HepG2 (cell line): ENCODE measurements at regions not wholly inside any gene's neighbourhood (a gene's known extent, or its start where the extent isn't known, plus 50 kb on each side); places are given as distances from the start of the nearest gene placed in this dataset.
A peak's percentile ranks its signal among the peaks of the same experiment; 100 is the strongest.

Source experiments
- ATAC-seq: fragments of 200-7000 bp; cut with Tn5 transposase; 3 replicates; pipeline ENCODE4 v1.9.1; 2020; ENCODE audit warnings: mild to moderate bottlenecking, moderate library complexity
- BruUV-seq: library from RNA; stranded (reverse); fragments of 400-500 nt; replicated peaks from 2 replicates; lab custom pipeline; 2021; lab: Mats Ljungman, UMichigan
- CTCF ChIA-PET: fragments of 300-600 bp; formaldehyde crosslinking; extraction: SDS; loops from one replicate; lab custom pipeline; 2021; ENCODE audit warnings: low total read pairs, inconsistent platforms, low intra/inter-chr PET ratio; lab: Yijun Ruan, JAX
- POLR2A ChIA-PET: fragments of 350-600 bp; sonication (Branson Sonifier 250); formaldehyde crosslinking; loops from one replicate; lab custom pipeline; 2020; ENCODE audit warnings: antibody characterized with exemption, inconsistent platforms; lab: Yijun Ruan, JAX
- DNase-seq: peaks from one replicate; pipeline ENCODE4 v3.0.0-alpha.2; 2015; ENCODE audit warnings: low spot score
- FAIRE-seq: peaks from 3 replicates; lab custom pipeline; 2011; peaks lifted over from hg19 to GRCh38; lab: Jason Lieb, UNC
- H2AFZ ChIP-seq: one replicate; pipeline ENCODE4 v1.6.1; 2011; ENCODE audit warnings: low read length, inconsistent platforms
- H3K27ac ChIP-seq: fragments of 300-600 bp; 3 replicates; pipeline ENCODE4 v1.8.0; 2011; ENCODE audit warnings: mixed run types, mild to moderate bottlenecking, mixed read lengths, low read length, inconsistent platforms; ENCODE audit not compliant: insufficient read depth; ENCODE audit errors: extremely low read length
- H3K27me3 ChIP-seq, 2 experiments: fragments of 200-600 bp in 1 of 2; 2 replicates in 1 of 2; 3 replicates in 1 of 2; pipeline versions ENCODE4 v1.6.0 to v1.8.0; 2011; ENCODE audit warnings: low read length in 2 of 2, mild to moderate bottlenecking in 2 of 2, moderate library complexity in 2 of 2, inconsistent platforms in 1 of 2; ENCODE audit not compliant: insufficient read depth in 2 of 2, control insufficient read depth in 1 of 2
- H3K36me3 ChIP-seq, 2 experiments: fragments of 200-600 bp in 1 of 2; replicated peaks in 1 of 2; 2 replicates in 1 of 2; 3 replicates in 1 of 2; pipeline versions ENCODE4 v1.5.1 to v1.8.0; 2011; ENCODE audit warnings: low read length in 2 of 2, inconsistent platforms in 1 of 2; ENCODE audit not compliant: insufficient read depth in 2 of 2, control insufficient read depth in 1 of 2
- H3K4me1 ChIP-seq: 2 replicates; pipeline ENCODE4 v1.5.1; 2012; ENCODE audit warnings: low read length, inconsistent platforms; ENCODE audit not compliant: insufficient read depth
- H3K4me2 ChIP-seq: 2 replicates; pipeline ENCODE4 v1.6.0; 2011; ENCODE audit warnings: low read depth, low read length, inconsistent platforms
- H3K4me3 ChIP-seq, 3 experiments: fragments of 200-600 bp in 1 of 3; sonication (generic), shearing (Covaris generic) in 1 of 3; replicated peaks in 1 of 3; 2 replicates each; pipeline ENCODE4 v1.5.1; 2011 to 2016; ENCODE audit warnings: low read length in 3 of 3, inconsistent platforms in 2 of 3, low read depth in 2 of 3, mild to moderate bottlenecking in 2 of 3, control low read depth in 1 of 3, mixed read lengths in 1 of 3; ENCODE audit not compliant: insufficient read depth in 1 of 3
- H3K79me2 ChIP-seq: one replicate; pipeline ENCODE4 v1.6.1; 2011; ENCODE audit warnings: low read length, inconsistent platforms; ENCODE audit not compliant: insufficient read depth
- H3K9ac ChIP-seq: 2 replicates; pipeline ENCODE4 v1.6.0; 2011; ENCODE audit warnings: mild to moderate bottlenecking, low read depth, low read length, inconsistent platforms; ENCODE audit not compliant: insufficient read depth
- H3K9me3 ChIP-seq: 2 replicates; pipeline ENCODE4 v1.5.1; 2012; ENCODE audit warnings: mild to moderate bottlenecking, low read length
- H4K20me1 ChIP-seq: 2 replicates; pipeline ENCODE4 v1.6.0; 2011; ENCODE audit warnings: inconsistent platforms, mild to moderate bottlenecking, low read length, moderate library complexity; ENCODE audit not compliant: insufficient read depth
- EP300 ChIP-seq, 3 experiments: sonication (generic) in 1 of 3; formaldehyde crosslinking in 1 of 3; IDR thresholded peaks; 2 replicates each; pipeline versions ENCODE4 v1.5.1 to v1.6.1; 2011 to 2020; ENCODE audit warnings: low read depth in 2 of 3, low read length in 2 of 3, borderline replicate concordance in 1 of 3, improper control_type of control experiment in 1 of 3, mild to moderate bottlenecking in 1 of 3, missing genetic modification reagents in 1 of 3, moderate library complexity in 1 of 3
- KDM6A ChIP-seq: IDR thresholded peaks from 2 replicates; pipeline ENCODE4 v1.6.1; 2016; ENCODE audit warnings: low read depth
- MIER2 ChIP-seq: IDR thresholded peaks from 2 replicates; pipeline ENCODE4 v1.6.1; 2016; ENCODE audit warnings: missing biosample characterization, missing genetic modification reagents
- MXD3 ChIP-seq: IDR thresholded peaks from 2 replicates; pipeline ENCODE4 v1.6.1; 2016; ENCODE audit warnings: mild to moderate bottlenecking, missing biosample characterization, missing genetic modification reagents
- REST ChIP-seq, 2 experiments: IDR thresholded peaks; 2 replicates each; pipeline ENCODE4 v1.6.1; 2011 to 2012; ENCODE audit warnings: low read length in 2 of 2, borderline replicate concordance in 1 of 2, low read depth in 1 of 2, mild to moderate bottlenecking in 1 of 2, moderate library complexity in 1 of 2
- ZHX2 ChIP-seq, 2 experiments: sonication (generic) in 1 of 2; formaldehyde crosslinking in 1 of 2; IDR thresholded peaks; 2 replicates each; pipeline versions ENCODE4 v1.6.1 to v1.9.0; 2014 to 2022; ENCODE audit warnings: antibody characterized with exemption in 1 of 2, borderline replicate concordance in 1 of 2, inconsistent platforms in 1 of 2, low read depth in 1 of 2, missing genetic modification reagents in 1 of 2
- WGBS: methylation state at CpG from one replicate; pipeline ENCODE4 v1.1.6; 2017; ENCODE audit warnings: low lambda C conversion rate; 5-methylcytosine and 5-hydroxymethylcytosine counted together
- in situ Hi-C: cut with HindIII; loops from 2 replicates; pipeline ENCODE4 v1.10.0; 2017; ENCODE audit warnings: low pct_unique_long_range_greater_than_20kb; ENCODE audit not compliant: extremely low pct_ligation_motif_present
- intact Hi-C: fragments of 100-400 bp; cut with micrococcal nuclease; formaldehyde crosslinking; loops from one replicate; pipeline ENCODE4 v1.10.0; 2022; ENCODE audit not compliant: unreplicated experiment

GRCh38 chr4:79147251-79147650, 178.6 kb downstream of the NAA11 start:
- FAIRE-seq (no peak), DNase-seq (no peak), ATAC-seq (no peak)
- TF ChIP-seq KDM6A (CRISPR knock-in tag) (no peak), EP300 (IDR thresholded peaks at IDR 0.05; ENCODE audit: low read depth in 2 of 2, low read length in 2 of 2) (no peak), EP300 (CRISPR knock-in tag; IDR thresholded peaks at IDR 0.05; ENCODE audit: borderline replicate concordance) (no peak), MXD3 (CRISPR knock-in tag) (no peak)
- Histone ChIP-seq H3K4me3 (no peak overlapping the region), H3K27ac (no peak overlapping the region), H3K9me3 (no peaks in the 10 kb centered on the region), H4K20me1 (no peaks in the 10 kb centered on the region), H3K4me2 (no peak overlapping the region), H3K27me3 (no peaks in the 10 kb centered on the region), H2AFZ (no peak overlapping the region), H3K4me1 (no peaks in the 10 kb centered on the region), H3K9ac (no peak overlapping the region), H3K79me2 (no peaks in the 10 kb centered on the region), H3K36me3 (no peaks in the 10 kb centered on the region)
- no TSS peak for BruUV-seq
- 0% methylated on average over 1 of the region's 1 CpG for WGBS
- intact Hi-C loops = no loop called here
- CTCF ChIA-PET = no interaction called here
- POLR2A ChIA-PET = no interaction called here
- in situ Hi-C loops = no loop called here

- no peaks in the 10 kb centered on the region for H3K79me2 ChIP-seq
- no peaks in the 10 kb centered on the region for H3K9me3 ChIP-seq
- no peak overlapping the region for H3K9ac ChIP-seq
- ChIA-PET POLR2A (no interaction called here), CTCF (no interaction called here)
- H3K4me3 ChIP-seq = no peak overlapping the region
- in situ Hi-C loops = no loop called here
- FAIRE-seq (no peak), DNase-seq (peak; percentile 1), ATAC-seq (peak; percentile 78)
- H3K36me3 ChIP-seq = no peaks in the 10 kb centered on the region
- H3K27me3 ChIP-seq = no peaks in the 10 kb centered on the region
- 9% methylated on average over 1 of the region's 3 CpGs for WGBS
- no peak overlapping the region for H3K27ac ChIP-seq
- intact Hi-C loops = no loop called here
- no peak overlapping the region for H2AFZ ChIP-seq
- H3K4me2 ChIP-seq = no peak overlapping the region
- no TSS peak for BruUV-seq
- no peaks in the 10 kb centered on the region for H3K4me1 ChIP-seq
- H4K20me1 ChIP-seq = no peaks in the 10 kb centered on the region
- TF ChIP-seq ZHX2 (IDR thresholded peaks at IDR 0.05; ENCODE audit: low read depth) (no peak), ZHX2 (CRISPR knock-in tag; IDR thresholded peaks at IDR 0.05; ENCODE audit: borderline replicate concordance) (no peak), REST (IDR thresholded peaks at IDR 0.05; ENCODE audit: borderline replicate concordance in 1 of 2, low read depth in 1 of 2, low read length in 2 of 2) (peak; percentile 53 to 91), MIER2 (CRISPR knock-in tag) (peak; percentile 89)
These were observed 184.3 kb downstream of the NAA11 start for GRCh38 chr4:79141530-79141929.
